ENCODE measurements at regions not wholly inside any gene's neighbourhood (a gene's known extent, or its start where the extent isn't known, plus 50 kb on each side); places are given as distances from the start of the nearest gene placed in this dataset.

GRCh38 chr5:24365406-24365805, 279.4 kb downstream of the CDH10 start:
- no peak for TF ChIP-seq CTCF (IDR thresholded peaks at IDR 0.05; ENCODE audit: low read depth, low read length)
- no peak for TF ChIP-seq POLR2A (IDR thresholded peaks at IDR 0.05; ENCODE audit: extremely low read depth, insufficient read length)
- no peak for TF ChIP-seq MAX (IDR thresholded peaks at IDR 0.05; ENCODE audit: low read depth, low read length)
- no peak for TF ChIP-seq MYC (IDR thresholded peaks at IDR 0.05; ENCODE audit: low read depth, low read length)
